ENCODE measurements at regions not wholly inside any gene's neighbourhood (a gene's known extent, or its start where the extent isn't known, plus 50 kb on each side); places are given as distances from the start of the nearest gene placed in this dataset.

DNA sequence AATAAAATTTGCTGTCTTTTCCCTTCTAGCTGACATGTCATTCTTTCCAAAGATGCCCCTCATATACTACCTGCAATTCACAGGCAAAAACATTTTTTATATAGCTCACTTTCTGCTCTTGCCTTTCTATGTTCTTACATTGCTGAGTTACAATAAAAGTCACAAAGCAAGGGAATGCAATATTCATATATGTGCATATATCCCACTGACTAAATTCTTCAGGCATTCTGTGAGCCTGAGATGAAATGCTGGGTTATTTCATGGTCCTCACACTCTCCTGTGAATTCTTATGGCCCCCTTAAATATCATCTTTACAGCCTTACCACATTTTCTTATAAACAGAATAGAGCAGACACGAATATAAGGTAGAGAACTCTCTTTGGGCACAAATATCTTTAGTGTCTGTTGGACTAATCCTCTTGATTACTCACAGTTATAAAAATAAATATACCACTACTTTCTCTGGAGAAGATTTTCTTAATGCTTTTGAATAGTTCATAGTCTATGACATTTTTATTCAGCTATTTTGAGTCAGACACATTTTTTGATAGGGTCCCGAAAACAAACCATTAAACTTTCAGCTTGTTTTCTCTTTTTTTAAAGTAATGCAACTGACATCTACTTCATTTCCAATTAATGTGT lies 84.1 kb upstream of the H2AZ1 start:
- no peak overlapping the region for H3K27ac Mint-ChIP-seq
- no peak for DNase-seq
- TF ChIP-seq, protein P1, sequence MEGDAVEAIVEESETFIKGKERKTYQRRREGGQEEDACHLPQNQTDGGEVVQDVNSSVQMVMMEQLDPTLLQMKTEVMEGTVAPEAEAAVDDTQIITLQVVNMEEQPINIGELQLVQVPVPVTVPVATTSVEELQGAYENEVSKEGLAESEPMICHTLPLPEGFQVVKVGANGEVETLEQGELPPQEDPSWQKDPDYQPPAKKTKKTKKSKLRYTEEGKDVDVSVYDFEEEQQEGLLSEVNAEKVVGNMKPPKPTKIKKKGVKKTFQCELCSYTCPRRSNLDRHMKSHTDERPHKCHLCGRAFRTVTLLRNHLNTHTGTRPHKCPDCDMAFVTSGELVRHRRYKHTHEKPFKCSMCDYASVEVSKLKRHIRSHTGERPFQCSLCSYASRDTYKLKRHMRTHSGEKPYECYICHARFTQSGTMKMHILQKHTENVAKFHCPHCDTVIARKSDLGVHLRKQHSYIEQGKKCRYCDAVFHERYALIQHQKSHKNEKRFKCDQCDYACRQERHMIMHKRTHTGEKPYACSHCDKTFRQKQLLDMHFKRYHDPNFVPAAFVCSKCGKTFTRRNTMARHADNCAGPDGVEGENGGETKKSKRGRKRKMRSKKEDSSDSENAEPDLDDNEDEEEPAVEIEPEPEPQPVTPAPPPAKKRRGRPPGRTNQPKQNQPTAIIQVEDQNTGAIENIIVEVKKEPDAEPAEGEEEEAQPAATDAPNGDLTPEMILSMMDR (IDR thresholded peaks at IDR 0.05): no peak
- Histone ChIP-seq H3K27me3 (ENCODE audit: control insufficient read depth, insufficient read depth, low read length) (no peaks in the 10 kb centered on the region), H3K36me3 (ENCODE audit: control insufficient read depth, insufficient read depth, low read length) (no peaks in the 10 kb centered on the region), H3K4me3 (ENCODE audit: low read length) (no peak overlapping the region), H3K9me3 (ENCODE audit: control insufficient read depth, insufficient read depth, low read length) (no peaks in the 10 kb centered on the region), H3K4me1 (ENCODE audit: control insufficient read depth, insufficient read depth, low read length) (no peaks in the 10 kb centered on the region), H3K27ac (ENCODE audit: low read length) (no peak overlapping the region)
- no peaks in the 10 kb centered on the region for H3K4me1 Mint-ChIP-seq
- intact Hi-C loops (cut with micrococcal nuclease): no loop called here
- H3K4me3 Mint-ChIP-seq: no peak overlapping the region
- no peak for ATAC-seq
- H3K36me3 Mint-ChIP-seq: no peaks in the 10 kb centered on the region
- no peaks in the 10 kb centered on the region for H3K9me3 Mint-ChIP-seq
- peaks cover 2 to 12% of the 10 kb centered on the region in 2 donors for H3K27me3 Mint-ChIP-seq (ENCODE audit: low read depth in 2 of 2)
- WGBS (ENCODE audit: insufficient coverage): 71% methylated on average over 1 of the region's 2 CpGs

DNA sequence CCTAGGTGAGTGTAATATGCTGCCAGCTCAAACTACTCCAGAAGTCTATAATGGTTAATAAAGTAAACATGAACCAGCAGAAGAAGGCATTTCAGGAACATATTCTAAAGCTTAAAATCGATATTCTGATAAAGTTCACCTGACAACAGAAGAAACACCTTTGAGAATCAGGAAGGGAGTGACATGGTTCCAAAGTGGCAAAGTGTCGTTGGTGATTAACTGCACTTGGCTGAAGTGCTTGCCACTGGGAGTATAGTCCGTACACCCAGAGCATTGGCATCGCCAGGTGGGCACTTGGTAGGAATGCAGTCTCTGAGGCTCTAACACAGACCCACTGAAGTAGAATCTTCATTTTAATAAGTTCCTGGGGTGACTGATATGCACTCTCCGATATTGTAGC lies 76.0 kb upstream of the H2AZ1 start:
- ATAC-seq (no peak), DNase-seq (no peak)
- Mint-ChIP-seq H3K4me3 (no peak overlapping the region), H3K27ac (no peak overlapping the region), H3K4me1 (no peaks in the 10 kb centered on the region), H3K9me3 (peaks cover 0 to 2% of the 10 kb centered on the region in 2 donors), H3K36me3 (no peaks in the 10 kb centered on the region), H3K27me3 (ENCODE audit: low read depth in 2 of 2) (peaks cover 22 to 23% of the 10 kb centered on the region in 2 donors)
- peaks cover 3% of the 10 kb centered on the region for H3K27me3 ChIP-seq (ENCODE audit: control insufficient read depth, insufficient read depth, low read length)
- no peaks in the 10 kb centered on the region for H3K4me1 ChIP-seq (ENCODE audit: control insufficient read depth, insufficient read depth, low read length)
- WGBS (ENCODE audit: insufficient coverage): 90% methylated on average over 5 of the region's 5 CpGs
- intact Hi-C loops (cut with micrococcal nuclease): no loop called here
- TF ChIP-seq, protein P1 (IDR thresholded peaks at IDR 0.05): no peak
- no peaks in the 10 kb centered on the region for H3K9me3 ChIP-seq (ENCODE audit: control insufficient read depth, insufficient read depth, low read length)
- no peak overlapping the region for H3K27ac ChIP-seq (ENCODE audit: low read length)
- H3K4me3 ChIP-seq (ENCODE audit: low read length): no peak overlapping the region
- no peaks in the 10 kb centered on the region for H3K36me3 ChIP-seq (ENCODE audit: control insufficient read depth, insufficient read depth, low read length)

DNA sequence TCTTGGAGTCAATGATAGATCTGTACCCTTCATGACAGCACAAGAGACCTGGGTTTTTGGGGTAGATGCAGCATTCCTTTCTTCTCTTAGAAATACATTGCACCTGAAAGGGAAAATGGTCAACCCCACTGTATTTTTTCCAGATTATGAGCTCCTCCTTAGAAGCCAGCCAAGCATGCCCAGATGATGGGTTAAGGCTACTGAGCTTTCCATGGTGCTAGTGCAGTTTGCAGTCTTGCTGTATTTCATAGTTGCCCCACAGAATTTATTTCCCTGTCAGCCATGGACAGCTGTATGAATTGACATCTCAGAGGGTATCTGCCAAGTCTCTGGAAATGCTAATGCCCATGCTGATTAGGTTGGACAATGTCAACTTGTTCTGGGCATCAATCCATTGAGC lies 73.7 kb upstream of the H2AZ1 start:
- H3K27me3 Mint-ChIP-seq (ENCODE audit: low read depth in 2 of 2): peaks cover 20 to 32% of the 10 kb centered on the region in 2 donors

More for the DNA sequence above, 73.7 kb upstream of the H2AZ1 start:
- H3K36me3 Mint-ChIP-seq: no peaks in the 10 kb centered on the region
- intact Hi-C loops (cut with micrococcal nuclease): no loop called here
- Histone ChIP-seq H3K4me1 (ENCODE audit: control insufficient read depth, insufficient read depth, low read length) (no peaks in the 10 kb centered on the region), H3K27me3 (ENCODE audit: control insufficient read depth, insufficient read depth, low read length) (peaks cover 3% of the 10 kb centered on the region), H3K27ac (ENCODE audit: low read length) (no peak overlapping the region), H3K36me3 (ENCODE audit: control insufficient read depth, insufficient read depth, low read length) (no peaks in the 10 kb centered on the region), H3K4me3 (ENCODE audit: low read length) (no peak overlapping the region), H3K9me3 (ENCODE audit: control insufficient read depth, insufficient read depth, low read length) (no peaks in the 10 kb centered on the region)
- no peak overlapping the region for H3K27ac Mint-ChIP-seq
- H3K4me3 Mint-ChIP-seq: no peak overlapping the region
- DNase-seq (no peak), ATAC-seq (no peak)
- no peaks in the 10 kb centered on the region for H3K4me1 Mint-ChIP-seq
- peaks cover 0 to 2% of the 10 kb centered on the region in 2 donors for H3K9me3 Mint-ChIP-seq
- TF ChIP-seq, protein P1 (IDR thresholded peaks at IDR 0.05): no peak
